H1 (cell line): ENCODE measurements at regions not wholly inside any gene's neighbourhood (a gene's known extent, or its start where the extent isn't known, plus 50 kb on each side); places are given as distances from the start of the nearest gene placed in this dataset.

Experiments used
- CBX5 ChIP-seq: fragments of 300-800, 300-1000 bp; sonication (generic); IDR thresholded peaks from 2 replicates; pipeline ENCODE4 v1.7.1; 2016; ENCODE audit warnings: antibody characterized with exemption, low read length, low read depth
- CBX8 ChIP-seq: fragments of 300-800, 300-1000 bp; sonication (generic); IDR thresholded peaks from 2 replicates; pipeline ENCODE4 v1.7.1; 2016; ENCODE audit warnings: low read depth, low read length, borderline replicate concordance
- CHD1 ChIP-seq: IDR thresholded peaks from 2 replicates; pipeline ENCODE4 v1.6.1; 2012; ENCODE audit warnings: low read depth, low read length, improper control_type of control experiment
- CHD7 ChIP-seq: fragments of 300-600 bp; sonication (generic); IDR thresholded peaks from 2 replicates; pipeline ENCODE4 v1.7.1; 2012; ENCODE audit warnings: low read length, moderate library complexity, mild to moderate bottlenecking, inconsistent platforms; ENCODE audit not compliant: insufficient replicate concordance
- EGR1 ChIP-seq: IDR thresholded peaks from 2 replicates; pipeline ENCODE4 v1.6.1; 2011; ENCODE audit warnings: low read depth, low read length, borderline replicate concordance
- EZH2 ChIP-seq: fragments of 200-600 bp; sonication (generic); IDR thresholded peaks from 2 replicates; pipeline ENCODE4 v1.7.1; 2012; ENCODE audit warnings: low read depth, mild to moderate bottlenecking, moderate library complexity, low read length, inconsistent platforms; ENCODE audit not compliant: severe bottlenecking
- JUN ChIP-seq: IDR thresholded peaks from 2 replicates; pipeline ENCODE4 v1.6.1; 2011; ENCODE audit warnings: low read depth, mild to moderate bottlenecking, improper control_type of control experiment, low read length
- KDM1A ChIP-seq: fragments of 200-600, 300-600 bp; sonication (generic); IDR thresholded peaks from 2 replicates; pipeline ENCODE4 v1.7.1; 2016; ENCODE audit warnings: mild to moderate bottlenecking, low read length, borderline replicate concordance
- SP1 ChIP-seq: IDR thresholded peaks from 2 replicates; pipeline ENCODE4 v1.6.1; 2011; ENCODE audit warnings: low read depth, low read length
- USF2 ChIP-seq: IDR thresholded peaks from 2 replicates; pipeline ENCODE4 v1.6.1; 2011; ENCODE audit warnings: low read length, improper control_type of control experiment

- TF ChIP-seq CHD7, result no peak
- no peak for TF ChIP-seq SP1
- TF ChIP-seq EZH2, result no peak
- TF ChIP-seq KDM1A, result no peak
- no peak for TF ChIP-seq CHD1
- TF ChIP-seq EGR1, result no peak
- TF ChIP-seq JUN, result no peak
- no peak for TF ChIP-seq CBX5
- TF ChIP-seq CBX8, result no peak
- no peak for TF ChIP-seq USF2
These were observed 147.7 kb upstream of the MAP3K1 start (continued) for GRCh38 chr5:56667692-56668091.
